H1 (cell line): ENCODE measurements at regions not wholly inside any gene's neighbourhood (a gene's known extent, or its start where the extent isn't known, plus 50 kb on each side); places are given as distances from the start of the nearest gene placed in this dataset.

Experiments
- CTCF ChIA-PET: fragments of 300-600 bp; sonication (Branson Sonifier 250); formaldehyde crosslinking; loops from one replicate; lab custom pipeline; 2021; ENCODE audit not compliant: partially characterized antibody; lab: Charles Lee
- POLR2A ChIA-PET: fragments of 300-600 bp; sonication (Branson Sonifier 250); formaldehyde crosslinking; loops from one replicate; lab custom pipeline; 2021; ENCODE audit warnings: inconsistent platforms; ENCODE audit not compliant: partially characterized antibody; lab: Charles Lee
- DNase-seq, 2 experiments: peaks; one replicate each; pipeline versions ENCODE4 v3.0.0 to v3.0.0-alpha.2; 2010 to 2022; ENCODE audit warnings: low spot score in 2 of 2, low read depth in 1 of 2, mixed read lengths in 1 of 2
- FAIRE-seq: peaks from 2 replicates; lab custom pipeline; 2011; peaks lifted over from hg19 to GRCh38; lab: Jason Lieb, UNC
- H2AFZ ChIP-seq: 2 replicates; pipeline ENCODE4 v1.8.1; 2012; ENCODE audit warnings: low read length, inconsistent platforms
- H2AK5ac ChIP-seq: 2 replicates; pipeline ENCODE4 v1.6.1; 2013; ENCODE audit warnings: low read depth, low read length
- H2BK120ac ChIP-seq: replicated peaks from 2 replicates; pipeline ENCODE3; 2013; ENCODE audit warnings: low read depth, low read length, inconsistent platforms
- H2BK12ac ChIP-seq: 2 replicates; pipeline ENCODE4 v1.6.1; 2013; ENCODE audit warnings: low read depth, low read length
- H2BK15ac ChIP-seq: 2 replicates; pipeline ENCODE4 v1.6.1; 2013; ENCODE audit warnings: low read length
- H2BK20ac ChIP-seq: 2 replicates; pipeline ENCODE4 v1.6.1; 2013; ENCODE audit warnings: low read length
- H2BK5ac ChIP-seq: 2 replicates; pipeline ENCODE4 v1.6.1; 2013; ENCODE audit warnings: low read depth, low read length
- H3K14ac ChIP-seq: 2 replicates; pipeline ENCODE4 v1.6.1; 2013; ENCODE audit warnings: inconsistent platforms; ENCODE audit not compliant: insufficient read length
- H3K18ac ChIP-seq: 2 replicates; pipeline ENCODE4 v1.6.1; 2013; ENCODE audit warnings: low read length; ENCODE audit errors: extremely low read depth
- H3K23ac ChIP-seq: 2 replicates; pipeline ENCODE4 v1.6.1; 2013; ENCODE audit warnings: inconsistent platforms; ENCODE audit not compliant: insufficient read length
- H3K23me2 ChIP-seq: 2 replicates; pipeline ENCODE4 v1.6.1; 2013; ENCODE audit warnings: low read depth, low read length
- H3K27ac ChIP-seq: 2 replicates; pipeline ENCODE4 v1.6.1; 2011; ENCODE audit warnings: low read depth, low read length, inconsistent platforms
- H3K27me3 ChIP-seq, 4 experiments: replicated peaks in 1 of 4; 1 replicate in 1 of 4; 2 replicates in 3 of 4; pipeline versions ENCODE4 v1.6.1 to v1.8.1; 2011 to 2013; ENCODE audit warnings: low read length in 3 of 4, mild to moderate bottlenecking in 3 of 4, inconsistent platforms in 2 of 4, mixed read lengths in 2 of 4, moderate library complexity in 1 of 4; ENCODE audit not compliant: control insufficient read depth in 3 of 4, insufficient read depth in 3 of 4; ENCODE audit errors: extremely low read depth in 1 of 4
- H3K36me3 ChIP-seq, 4 experiments: 2 replicates each; pipeline versions ENCODE4 v1.6.1 to v1.8.1; 2011 to 2013; ENCODE audit warnings: mild to moderate bottlenecking in 4 of 4, low read length in 3 of 4, moderate library complexity in 2 of 4, control low read depth in 1 of 4, inconsistent platforms in 1 of 4; ENCODE audit not compliant: insufficient read depth in 4 of 4, control insufficient read depth in 2 of 4
- H3K4ac ChIP-seq: replicated peaks from 2 replicates; pipeline ENCODE3; 2013; ENCODE audit warnings: low read length, low read depth, mixed read lengths, inconsistent platforms; ENCODE audit not compliant: insufficient read length
- H3K4me1 ChIP-seq, 4 experiments: replicated peaks in 1 of 4; 1 replicate in 1 of 4; 2 replicates in 3 of 4; pipeline versions ENCODE4 v1.6.1 to v1.8.1; 2011 to 2013; ENCODE audit warnings: low read length in 3 of 4, inconsistent platforms in 2 of 4, mixed read lengths in 1 of 4; ENCODE audit not compliant: insufficient read depth in 4 of 4, control insufficient read depth in 3 of 4
- H3K4me2 ChIP-seq, 2 experiments: 2 replicates each; pipeline versions ENCODE4 v1.6.1 to v1.8.1; 2011 to 2013; ENCODE audit warnings: low read depth in 2 of 2, low read length in 2 of 2, control low read depth in 1 of 2, inconsistent platforms in 1 of 2, mild to moderate bottlenecking in 1 of 2; ENCODE audit not compliant: insufficient read depth in 1 of 2
- H3K4me3 ChIP-seq, 4 experiments: fragments of 200-600, 300-600 bp in 1 of 4; sonication (generic), shearing (Covaris generic), sonication (Bioruptor Twin) in 1 of 4; 2 replicates each; pipeline versions ENCODE4 v1.5.1 to v1.8.1; 2011 to 2016; ENCODE audit warnings: low read length in 4 of 4, low read depth in 3 of 4, control low read depth in 2 of 4, inconsistent platforms in 2 of 4, mild to moderate bottlenecking in 2 of 4, mixed read lengths in 1 of 4, moderate library complexity in 1 of 4; ENCODE audit not compliant: insufficient read depth in 2 of 4; ENCODE audit errors: extremely low read depth in 1 of 4
- H3K56ac ChIP-seq: replicated peaks from 2 replicates; pipeline ENCODE3; 2013; ENCODE audit warnings: low read depth, mild to moderate bottlenecking, mixed read lengths, low read length, inconsistent platforms; ENCODE audit not compliant: insufficient read length
- H3K79me1 ChIP-seq: 2 replicates; pipeline ENCODE4 v1.6.1; 2013; ENCODE audit warnings: low read depth, low read length, control low read depth
- H3K79me2 ChIP-seq, 2 experiments: 2 replicates each; pipeline versions ENCODE4 v1.6.1 to v1.8.1; 2012 to 2013; ENCODE audit warnings: low read length in 2 of 2, mild to moderate bottlenecking in 2 of 2, inconsistent platforms in 1 of 2; ENCODE audit not compliant: insufficient read depth in 2 of 2, control insufficient read depth in 1 of 2
- H3K9ac ChIP-seq, 4 experiments: replicated peaks in 1 of 4; 1 replicate in 1 of 4; 2 replicates in 3 of 4; pipeline versions ENCODE4 v1.6.1 to v1.8.1; 2011 to 2013; ENCODE audit warnings: low read depth in 3 of 4, low read length in 3 of 4, control low read depth in 2 of 4, mild to moderate bottlenecking in 2 of 4, moderate library complexity in 2 of 4, inconsistent platforms in 1 of 4; ENCODE audit errors: extremely low read depth in 1 of 4
- H3K9me3 ChIP-seq, 2 experiments: 2 replicates each; pipeline versions ENCODE4 v1.6.1 to v1.8.1; 2012 to 2013; ENCODE audit warnings: mild to moderate bottlenecking in 2 of 2, moderate library complexity in 2 of 2, control low read depth in 1 of 2, inconsistent platforms in 1 of 2, low read depth in 1 of 2, low read length in 1 of 2, mixed read lengths in 1 of 2; ENCODE audit not compliant: insufficient read depth in 2 of 2
- H4K20me1 ChIP-seq, 2 experiments: replicated peaks in 1 of 2; 2 replicates each; pipeline versions ENCODE3 to v1.8.1; 2011 to 2013; ENCODE audit warnings: inconsistent platforms in 2 of 2, low read length in 2 of 2, mild to moderate bottlenecking in 1 of 2; ENCODE audit not compliant: insufficient read depth in 2 of 2, control insufficient read depth in 1 of 2
- H4K5ac ChIP-seq: 2 replicates; pipeline ENCODE4 v1.6.1; 2013; ENCODE audit warnings: low read length, low read depth, mixed read lengths, inconsistent platforms; ENCODE audit not compliant: insufficient read length
- H4K8ac ChIP-seq: 2 replicates; pipeline ENCODE4 v1.8.0; 2013; ENCODE audit warnings: mild to moderate bottlenecking, moderate library complexity, low read length, inconsistent platforms; ENCODE audit not compliant: insufficient read depth; ENCODE audit errors: extremely low read depth
- H4K91ac ChIP-seq: replicated peaks from 2 replicates; pipeline ENCODE3; 2013; ENCODE audit warnings: low read length, mixed read lengths, inconsistent platforms; ENCODE audit not compliant: insufficient read length
- ATF2 ChIP-seq: IDR thresholded peaks from 2 replicates; pipeline ENCODE4 v1.6.1; 2012; ENCODE audit warnings: low read length, inconsistent platforms
- CHD2 ChIP-seq: IDR thresholded peaks from 2 replicates; pipeline ENCODE4 v1.6.1; 2012; ENCODE audit warnings: low read length, improper control_type of control experiment
- EZH2 ChIP-seq: fragments of 200-600 bp; sonication (generic); IDR thresholded peaks from 2 replicates; pipeline ENCODE4 v1.7.1; 2012; ENCODE audit warnings: low read depth, mild to moderate bottlenecking, moderate library complexity, low read length, inconsistent platforms; ENCODE audit not compliant: severe bottlenecking
- POLR2AphosphoS5 ChIP-seq: IDR thresholded peaks from 2 replicates; pipeline ENCODE4 v1.6.1; 2011; ENCODE audit warnings: low read depth, low read length
- RNF2 ChIP-seq: fragments of 200-900, 300-1000 bp; sonication (generic); IDR thresholded peaks from 2 replicates; pipeline ENCODE4 v1.7.1; 2016; ENCODE audit warnings: borderline replicate concordance, low read depth, mild to moderate bottlenecking, antibody characterized with exemption, low read length; ENCODE audit not compliant: poor library complexity, severe bottlenecking; ENCODE audit errors: missing control alignments
- SIX5 ChIP-seq: IDR thresholded peaks from 2 replicates; pipeline ENCODE4 v1.6.1; 2011; ENCODE audit warnings: mild to moderate bottlenecking, low read depth, low read length
- WGBS, 2 experiments: shearing (Covaris generic) in 1 of 2; methylation state at CpG; one replicate each; pipeline versions ENCODE4 v1.1.6 to v1.1.7; 2013 to 2015; ENCODE audit warnings: low lambda C conversion rate in 2 of 2, mixed read lengths in 2 of 2, inconsistent platforms in 1 of 2, low coverage in 1 of 2, missing lambda C conversion rate in 1 of 2; ENCODE audit not compliant: insufficient replicate concordance in 2 of 2, insufficient coverage in 1 of 2, insufficient read length in 1 of 2; ENCODE audit errors: extremely low coverage in 1 of 2, missing lambda C conversion rate in 1 of 2; 5-methylcytosine and 5-hydroxymethylcytosine counted together

GRCh38 chrX:131779741-131780140 is 235.9 kb downstream of the OR13H1 start:
- Histone ChIP-seq H3K79me2 (no peaks in the 10 kb centered on the region), H3K4me1 (no peaks in the 10 kb centered on the region), H3K23ac (no peak overlapping the region), H3K27ac (no peak overlapping the region), H2BK120ac (no peak overlapping the region), H4K5ac (no peak overlapping the region), H3K9me3 (no peaks in the 10 kb centered on the region), H3K79me1 (no peaks in the 10 kb centered on the region), H2BK12ac (no peak overlapping the region), H3K18ac (no peak overlapping the region), H3K56ac (no peak overlapping the region), H3K27me3 (no peaks in the 10 kb centered on the region), H2BK5ac (no peak overlapping the region), H2AK5ac (no peak overlapping the region), H4K8ac (no peak overlapping the region), H3K4me2 (no peak overlapping the region), H3K4ac (no peak overlapping the region), H3K9ac (no peak overlapping the region), H3K36me3 (peaks cover 11 to 87% (median 47%) of the 10 kb centered on the region in 4 experiments), H3K23me2 (no peaks in the 10 kb centered on the region)
- ChIA-PET POLR2A (no interaction called here), CTCF (no interaction called here)
- 94% methylated on average over 4 of the region's 4 CpGs; no CpG with 5 or more reads in 1 of the 2 experiments for WGBS, 2 experiments
- no peak for DNase-seq
- no peak for TF ChIP-seq CHD2
- no peak for TF ChIP-seq SIX5
- no peak for TF ChIP-seq EZH2
- TF ChIP-seq RNF2 = no peak
- no peak for TF ChIP-seq ATF2
- TF ChIP-seq POLR2AphosphoS5 = no peak
- TF ChIP-seq, all 59 proteins: peak for 0
- Histone ChIP-seq H2BK20ac (no peak overlapping the region), H3K4me3 (no peak overlapping the region), H3K14ac (no peak overlapping the region), H2BK15ac (no peak overlapping the region), H2AFZ (no peak overlapping the region), H4K20me1 (no peaks in the 10 kb centered on the region), H4K91ac (no peak overlapping the region)
- no peak for FAIRE-seq
